ENCODE measurements at regions not wholly inside any gene's neighbourhood (a gene's known extent, or its start where the extent isn't known, plus 50 kb on each side); places are given as distances from the start of the nearest gene placed in this dataset.

GRCh38 chr9:108617676-108618075, 238.1 kb downstream of the ACTL7B start:
- Histone ChIP-seq H3K27me3 (replicated peaks in 2 of 5; ENCODE audit: control insufficient read depth in 4 of 5, insufficient read depth in 5 of 5, low read length in 4 of 5) (no peaks in the 10 kb centered on the region), H3K27ac (ENCODE audit: insufficient read depth in 1 of 2, low read depth in 1 of 2, low read length in 2 of 2, poor library complexity in 1 of 2, severe bottlenecking in 2 of 2) (no peak overlapping the region), H3K4me1 (ENCODE audit: control extremely low read depth in 1 of 4, control insufficient read depth in 4 of 4, insufficient read depth in 4 of 4, low read length in 3 of 4) (peaks cover 0 to 11% (median 0%) of the 10 kb centered on the region in 4 experiments), H3K9me3 (ENCODE audit: control extremely low read depth in 1 of 5, control insufficient read depth in 4 of 5, insufficient read depth in 2 of 5, low read depth in 1 of 5, low read length in 4 of 5) (no peaks in the 10 kb centered on the region), H3K36me3 (ENCODE audit: control insufficient read depth in 4 of 4, insufficient read depth in 4 of 4, low read length in 3 of 4) (no peaks in the 10 kb centered on the region), H3K4me3 (ENCODE audit: control insufficient read depth in 1 of 7, extremely low read depth in 1 of 7, insufficient read depth in 4 of 7, low read depth in 2 of 7, low read length in 6 of 7) (no peak overlapping the region)
- ChIA-PET CTCF (no interaction called here), POLR2A (no interaction called here)
- DNase-seq, result no peak

DNA sequence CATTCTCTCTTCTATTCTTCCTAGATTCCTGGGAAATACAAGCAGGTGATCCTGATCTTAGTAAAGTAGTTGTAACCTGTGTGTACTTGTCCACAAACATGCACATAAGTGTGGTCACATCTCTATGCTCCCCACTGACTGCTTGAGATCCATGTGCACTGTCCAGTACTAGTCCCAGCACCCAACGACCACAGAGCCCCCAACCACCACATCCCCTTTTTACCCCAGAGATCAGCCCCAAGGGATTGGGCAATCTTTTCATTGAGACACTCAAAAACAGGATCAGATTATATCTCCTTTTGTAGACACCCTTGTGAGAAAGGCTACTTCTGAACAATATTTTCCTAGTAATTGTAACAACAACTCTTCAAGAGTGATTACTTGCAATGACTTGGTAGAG, 240.6 kb downstream of the ACTL7B start:
- 60% methylated on average over 1 of the region's 1 CpG for WGBS (ENCODE audit: insufficient coverage)
- Histone ChIP-seq H3K27me3 (replicated peaks in 2 of 5; ENCODE audit: control insufficient read depth in 4 of 5, insufficient read depth in 5 of 5, low read length in 4 of 5) (no peaks in the 10 kb centered on the region), H3K36me3 (ENCODE audit: control insufficient read depth in 4 of 4, insufficient read depth in 4 of 4, low read length in 3 of 4) (no peaks in the 10 kb centered on the region), H3K27ac (ENCODE audit: insufficient read depth in 1 of 2, low read depth in 1 of 2, low read length in 2 of 2, poor library complexity in 1 of 2, severe bottlenecking in 2 of 2) (no peak overlapping the region), H3K4me3 (ENCODE audit: control insufficient read depth in 1 of 7, extremely low read depth in 1 of 7, insufficient read depth in 4 of 7, low read depth in 2 of 7, low read length in 6 of 7) (no peak overlapping the region), H3K4me1 (ENCODE audit: control extremely low read depth in 1 of 4, control insufficient read depth in 4 of 4, insufficient read depth in 4 of 4, low read length in 3 of 4) (peaks cover 0 to 11% (median 0%) of the 10 kb centered on the region in 4 experiments), H3K9me3 (ENCODE audit: control extremely low read depth in 1 of 5, control insufficient read depth in 4 of 5, insufficient read depth in 2 of 5, low read depth in 1 of 5, low read length in 4 of 5) (no peaks in the 10 kb centered on the region)
- ChIA-PET CTCF (interaction anchor here (0.7 kb wide), 1 partner anchor 266 kb away, joined by 3 read pairs; no protein-coding TSS in a partner anchor), POLR2A (no interaction called here)
- peak in 2 of 3 donors; percentile 51 to 55 for DNase-seq

GRCh38 chr9:108612513-108612912, 243.3 kb downstream of the ACTL7B start:
- Histone ChIP-seq H3K4me3 (ENCODE audit: control insufficient read depth in 1 of 7, extremely low read depth in 1 of 7, insufficient read depth in 4 of 7, low read depth in 2 of 7, low read length in 6 of 7) (no peak overlapping the region), H3K27ac (ENCODE audit: insufficient read depth in 1 of 2, low read depth in 1 of 2, low read length in 2 of 2, poor library complexity in 1 of 2, severe bottlenecking in 2 of 2) (no peak overlapping the region), H3K36me3 (ENCODE audit: control insufficient read depth in 4 of 4, insufficient read depth in 4 of 4, low read length in 3 of 4) (no peaks in the 10 kb centered on the region), H3K27me3 (replicated peaks in 2 of 5; ENCODE audit: control insufficient read depth in 4 of 5, insufficient read depth in 5 of 5, low read length in 4 of 5) (no peaks in the 10 kb centered on the region), H3K4me1 (ENCODE audit: control extremely low read depth in 1 of 4, control insufficient read depth in 4 of 4, insufficient read depth in 4 of 4, low read length in 3 of 4) (peaks cover 0 to 11% (median 0%) of the 10 kb centered on the region in 4 experiments), H3K9me3 (ENCODE audit: control extremely low read depth in 1 of 5, control insufficient read depth in 4 of 5, insufficient read depth in 2 of 5, low read depth in 1 of 5, low read length in 4 of 5) (no peaks in the 10 kb centered on the region)
- no peak for DNase-seq
- CTCF ChIA-PET, result no interaction called here
- 100% methylated on average over 1 of the region's 2 CpGs for WGBS (ENCODE audit: insufficient coverage)
- POLR2A ChIA-PET, result no interaction called here

DNA sequence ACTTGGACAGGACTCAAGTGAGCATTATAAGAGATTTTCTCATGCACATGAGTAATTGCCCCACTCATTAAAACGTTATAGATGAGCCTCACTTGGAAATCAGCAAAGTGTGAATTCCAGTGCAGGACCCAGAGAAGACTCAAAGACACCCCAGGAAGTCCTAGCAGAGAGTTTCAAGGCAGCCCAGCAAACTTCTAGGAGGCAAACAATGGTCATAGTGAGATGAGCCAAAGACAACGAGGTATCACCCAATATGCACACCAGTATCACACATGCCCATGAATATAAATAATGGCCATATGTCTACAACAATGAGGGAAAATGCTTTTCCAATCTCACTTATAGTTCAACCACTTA, 245.9 kb downstream of the ACTL7B start:
- Histone ChIP-seq H3K9me3 (ENCODE audit: control extremely low read depth in 1 of 5, control insufficient read depth in 4 of 5, insufficient read depth in 2 of 5, low read depth in 1 of 5, low read length in 4 of 5) (no peaks in the 10 kb centered on the region), H3K4me1 (ENCODE audit: control extremely low read depth in 1 of 4, control insufficient read depth in 4 of 4, insufficient read depth in 4 of 4, low read length in 3 of 4) (no peaks in the 10 kb centered on the region), H3K27ac (ENCODE audit: insufficient read depth in 1 of 2, low read depth in 1 of 2, low read length in 2 of 2, poor library complexity in 1 of 2, severe bottlenecking in 2 of 2) (no peak overlapping the region), H3K36me3 (ENCODE audit: control insufficient read depth in 4 of 4, insufficient read depth in 4 of 4, low read length in 3 of 4) (no peaks in the 10 kb centered on the region), H3K4me3 (ENCODE audit: control insufficient read depth in 1 of 7, extremely low read depth in 1 of 7, insufficient read depth in 4 of 7, low read depth in 2 of 7, low read length in 6 of 7) (no peak overlapping the region), H3K27me3 (replicated peaks in 2 of 5; ENCODE audit: control insufficient read depth in 4 of 5, insufficient read depth in 5 of 5, low read length in 4 of 5) (no peaks in the 10 kb centered on the region)
- 82% methylated on average over 1 of the region's 2 CpGs for WGBS (ENCODE audit: insufficient coverage)
- DNase-seq, result no peak
- POLR2A ChIA-PET, result no interaction called here
- CTCF ChIA-PET, result no interaction called here

DNA sequence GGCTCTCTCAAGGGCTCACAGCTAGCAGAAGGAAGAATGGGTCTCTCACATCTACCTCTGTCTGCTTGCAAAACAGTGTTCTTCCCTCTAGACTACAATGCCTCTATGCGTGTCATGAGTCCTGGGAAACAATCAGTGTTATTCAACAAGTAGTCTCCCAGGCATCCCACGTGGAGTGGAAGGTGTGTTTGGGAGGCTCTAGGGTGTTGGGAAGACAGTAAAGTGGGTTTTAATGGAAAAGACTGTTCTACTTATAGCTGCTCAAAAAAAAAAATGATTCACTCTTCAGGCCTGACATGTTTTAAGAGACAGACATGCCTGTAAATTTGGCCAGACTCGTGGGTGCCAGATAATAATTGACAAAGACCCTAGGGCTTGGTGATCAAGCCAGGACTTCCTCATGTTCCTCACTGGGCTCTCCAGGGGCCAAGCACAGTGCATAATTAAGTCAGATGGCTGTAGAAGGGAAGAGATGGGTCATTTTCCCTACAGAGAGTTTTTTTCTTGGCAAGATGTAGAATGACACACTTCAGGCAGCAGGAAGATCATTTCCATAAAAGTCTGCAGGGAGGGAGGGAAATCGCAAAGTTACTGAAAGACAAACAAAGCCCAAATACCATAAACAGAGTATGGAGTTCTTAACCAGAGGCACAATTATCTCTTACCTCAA, 246.4 kb downstream of the ACTL7B start:
- Histone ChIP-seq H3K9me3 (ENCODE audit: control extremely low read depth in 1 of 5, control insufficient read depth in 4 of 5, insufficient read depth in 2 of 5, low read depth in 1 of 5, low read length in 4 of 5) (no peaks in the 10 kb centered on the region), H3K27ac (ENCODE audit: insufficient read depth in 1 of 2, low read depth in 1 of 2, low read length in 2 of 2, poor library complexity in 1 of 2, severe bottlenecking in 2 of 2) (no peak overlapping the region), H3K4me3 (ENCODE audit: control insufficient read depth in 1 of 7, extremely low read depth in 1 of 7, insufficient read depth in 4 of 7, low read depth in 2 of 7, low read length in 6 of 7) (no peak overlapping the region), H3K4me1 (ENCODE audit: control extremely low read depth in 1 of 4, control insufficient read depth in 4 of 4, insufficient read depth in 4 of 4, low read length in 3 of 4) (no peaks in the 10 kb centered on the region), H3K36me3 (ENCODE audit: control insufficient read depth in 4 of 4, insufficient read depth in 4 of 4, low read length in 3 of 4) (no peaks in the 10 kb centered on the region), H3K27me3 (replicated peaks in 2 of 5; ENCODE audit: control insufficient read depth in 4 of 5, insufficient read depth in 5 of 5, low read length in 4 of 5) (no peaks in the 10 kb centered on the region)
- 81% methylated on average over 3 of the region's 4 CpGs for WGBS (ENCODE audit: insufficient coverage)
- DNase-seq, result no peak
- CTCF ChIA-PET, result no interaction called here
- POLR2A ChIA-PET, result no interaction called here

GRCh38 chr9:108607607-108608006, 248.2 kb downstream of the ACTL7B start:
- Histone ChIP-seq H3K27me3 (replicated peaks in 2 of 5; ENCODE audit: control insufficient read depth in 4 of 5, insufficient read depth in 5 of 5, low read length in 4 of 5) (no peaks in the 10 kb centered on the region), H3K4me1 (ENCODE audit: control extremely low read depth in 1 of 4, control insufficient read depth in 4 of 4, insufficient read depth in 4 of 4, low read length in 3 of 4) (no peaks in the 10 kb centered on the region), H3K27ac (ENCODE audit: insufficient read depth in 1 of 2, low read depth in 1 of 2, low read length in 2 of 2, poor library complexity in 1 of 2, severe bottlenecking in 2 of 2) (no peak overlapping the region), H3K4me3 (ENCODE audit: control insufficient read depth in 1 of 7, extremely low read depth in 1 of 7, insufficient read depth in 4 of 7, low read depth in 2 of 7, low read length in 6 of 7) (no peak overlapping the region), H3K9me3 (ENCODE audit: control extremely low read depth in 1 of 5, control insufficient read depth in 4 of 5, insufficient read depth in 2 of 5, low read depth in 1 of 5, low read length in 4 of 5) (no peaks in the 10 kb centered on the region), H3K36me3 (ENCODE audit: control insufficient read depth in 4 of 4, insufficient read depth in 4 of 4, low read length in 3 of 4) (no peaks in the 10 kb centered on the region)
- ChIA-PET CTCF (interaction anchor here (1.4 to 1.8 kb wide), 2 partner anchors 11 to 37 kb away, joined by 4 to 5 read pairs; no protein-coding TSS in a partner anchor), POLR2A (no interaction called here)
- no CpG with 5 or more reads among the region's 4 CpGs for WGBS (ENCODE audit: insufficient coverage)
- DNase-seq, result no peak

DNA sequence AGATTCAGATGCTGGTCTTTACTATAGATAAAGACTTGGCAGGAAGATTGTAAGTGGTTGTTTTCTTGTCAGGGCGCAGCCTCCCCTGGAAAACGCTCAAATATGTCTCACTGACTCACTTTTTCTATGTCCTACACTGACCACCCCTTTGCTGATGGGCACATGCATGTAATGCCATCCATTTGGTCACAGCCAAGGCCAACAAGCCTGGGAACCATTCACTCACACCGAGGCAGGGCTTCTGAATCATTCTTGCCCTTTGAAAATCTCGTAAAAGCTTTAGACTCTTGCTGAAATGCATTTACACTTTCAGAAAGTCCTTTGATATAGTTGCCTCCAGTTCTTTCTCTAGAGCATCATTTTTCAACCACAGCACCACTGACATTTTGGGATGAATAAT, 249.4 kb downstream of the ACTL7B start:
- Histone ChIP-seq H3K4me1 (ENCODE audit: control extremely low read depth in 1 of 4, control insufficient read depth in 4 of 4, insufficient read depth in 4 of 4, low read length in 3 of 4) (no peaks in the 10 kb centered on the region), H3K9me3 (ENCODE audit: control extremely low read depth in 1 of 5, control insufficient read depth in 4 of 5, insufficient read depth in 2 of 5, low read depth in 1 of 5, low read length in 4 of 5) (no peaks in the 10 kb centered on the region), H3K4me3 (ENCODE audit: control insufficient read depth in 1 of 7, extremely low read depth in 1 of 7, insufficient read depth in 4 of 7, low read depth in 2 of 7, low read length in 6 of 7) (no peak overlapping the region), H3K27me3 (replicated peaks in 2 of 5; ENCODE audit: control insufficient read depth in 4 of 5, insufficient read depth in 5 of 5, low read length in 4 of 5) (no peaks in the 10 kb centered on the region), H3K36me3 (ENCODE audit: control insufficient read depth in 4 of 4, insufficient read depth in 4 of 4, low read length in 3 of 4) (no peaks in the 10 kb centered on the region), H3K27ac (ENCODE audit: insufficient read depth in 1 of 2, low read depth in 1 of 2, low read length in 2 of 2, poor library complexity in 1 of 2, severe bottlenecking in 2 of 2) (no peak overlapping the region)
- ChIA-PET POLR2A (no interaction called here), CTCF (interaction anchor here (1.0 to 1.8 kb wide), 2 partner anchors 36 to 1138 kb away, joined by 3 to 4 read pairs; no protein-coding TSS in a partner anchor)
- 97% methylated on average over 4 of the region's 4 CpGs for WGBS (ENCODE audit: insufficient coverage)
- no peak for DNase-seq

Measured in common myeloid progenitor, CD34-positive (primary cell).